ENCODE measurements at regions not wholly inside any gene's neighbourhood (a gene's known extent, or its start where the extent isn't known, plus 50 kb on each side); places are given as distances from the start of the nearest gene placed in this dataset.

DNA sequence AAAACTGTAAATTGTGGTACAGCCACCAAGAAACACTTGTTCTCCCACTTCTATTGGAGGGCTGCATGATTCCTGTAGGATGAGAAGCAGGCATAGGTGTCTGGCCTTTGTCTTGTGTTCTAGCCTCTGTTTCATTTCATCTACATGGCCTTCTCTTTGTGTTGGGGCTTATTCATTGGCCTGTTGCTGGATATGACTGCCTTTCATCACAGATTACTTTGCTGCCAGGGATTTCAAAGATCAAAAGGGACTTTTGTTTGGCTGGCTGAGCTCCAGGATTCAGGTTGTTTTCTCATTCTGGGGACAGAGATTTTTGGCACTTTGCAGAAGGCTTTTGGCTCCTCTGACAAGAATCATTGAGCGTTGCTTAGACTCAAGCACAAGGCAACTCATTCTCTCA, 803.8 kb upstream of the TSPY4 start:
- TF ChIP-seq CTCF (conservative IDR thresholded peaks at IDR 0.05 in 1 of 2, IDR thresholded peaks at IDR 0.05 in 1 of 2; ENCODE audit: low read depth in 1 of 2, low read length in 2 of 2) (no peak), EZH2 (IDR thresholded peaks at IDR 0.05; ENCODE audit: low read length, missing control alignments) (no peak)
